ENCODE measurements at regions not wholly inside any gene's neighbourhood (a gene's known extent, or its start where the extent isn't known, plus 50 kb on each side); places are given as distances from the start of the nearest gene placed in this dataset.

- Mint-ChIP-seq H3K4me3 (no peak overlapping the region), H3K27ac (no peak overlapping the region), H3K4me1 (ENCODE audit: low read depth) (no peaks in the 10 kb centered on the region), H3K27me3 (ENCODE audit: insufficient read depth) (no peaks in the 10 kb centered on the region), H3K36me3 (ENCODE audit: low read depth) (no peaks in the 10 kb centered on the region), H3K9me3 (peaks cover 41% of the 10 kb centered on the region)
- DNase-seq: no peak
- no peak for TF ChIP-seq CTCF (IDR thresholded peaks at IDR 0.05)
Observed at GRCh38 chr20:40314278-40314677, 374.8 kb downstream of the MAFB start.

- H3K27me3 Mint-ChIP-seq (ENCODE audit: insufficient read depth): no peaks in the 10 kb centered on the region
- no peak for TF ChIP-seq CTCF (IDR thresholded peaks at IDR 0.05)
- no peak overlapping the region for H3K4me3 Mint-ChIP-seq
Observed at GRCh38 chr20:40313730-40314129, 375.3 kb downstream of the MAFB start.

GRCh38 chr20:40309731-40310130, 379.3 kb downstream of the MAFB start:
- no peak overlapping the region for H3K4me3 Mint-ChIP-seq
- H3K36me3 Mint-ChIP-seq (ENCODE audit: low read depth): no peaks in the 10 kb centered on the region
- no peak overlapping the region for H3K27ac Mint-ChIP-seq

More at GRCh38 chr20:40313730-40314129, 375.3 kb downstream of the MAFB start:
- Mint-ChIP-seq H3K9me3 (peaks cover 37% of the 10 kb centered on the region), H3K36me3 (ENCODE audit: low read depth) (no peaks in the 10 kb centered on the region), H3K27ac (no peak overlapping the region), H3K4me1 (ENCODE audit: low read depth) (no peaks in the 10 kb centered on the region)
- no peak for DNase-seq

GRCh38 chr20:40307997-40308396, 381.0 kb downstream of the MAFB start:
- no peaks in the 10 kb centered on the region for H3K36me3 Mint-ChIP-seq (ENCODE audit: low read depth)
- TF ChIP-seq CTCF (IDR thresholded peaks at IDR 0.05): no peak
- peaks cover 48% of the 10 kb centered on the region for H3K9me3 Mint-ChIP-seq
- H3K4me1 Mint-ChIP-seq (ENCODE audit: low read depth): no peaks in the 10 kb centered on the region
- no peaks in the 10 kb centered on the region; the same call in 1 of the 2 replicates for H3K27me3 Mint-ChIP-seq (ENCODE audit: insufficient read depth)
- DNase-seq: no peak
- no peak overlapping the region for H3K4me3 Mint-ChIP-seq
- no peak overlapping the region for H3K27ac Mint-ChIP-seq

More at GRCh38 chr20:40309731-40310130, 379.3 kb downstream of the MAFB start:
- Mint-ChIP-seq H3K4me1 (ENCODE audit: low read depth) (no peaks in the 10 kb centered on the region), H3K9me3 (peaks cover 40% of the 10 kb centered on the region), H3K27me3 (ENCODE audit: insufficient read depth) (no peaks in the 10 kb centered on the region)
- no peak for DNase-seq
- no peak for TF ChIP-seq CTCF (IDR thresholded peaks at IDR 0.05)

- Mint-ChIP-seq H3K36me3 (ENCODE audit: low read depth) (no peaks in the 10 kb centered on the region), H3K27me3 (ENCODE audit: insufficient read depth) (no peaks in the 10 kb centered on the region; the same call in 1 of the 2 replicates), H3K4me1 (ENCODE audit: low read depth) (no peaks in the 10 kb centered on the region), H3K4me3 (no peak overlapping the region), H3K27ac (no peak overlapping the region), H3K9me3 (peaks cover 45% of the 10 kb centered on the region)
- no peak for DNase-seq
- TF ChIP-seq CTCF (IDR thresholded peaks at IDR 0.05): no peak
Observed at GRCh38 chr20:40307268-40307667, 381.8 kb downstream of the MAFB start.

- no peaks in the 10 kb centered on the region; the same call in 1 of the 2 replicates for H3K27me3 Mint-ChIP-seq (ENCODE audit: insufficient read depth)
- H3K9me3 Mint-ChIP-seq: peaks cover 47% of the 10 kb centered on the region
- no peak overlapping the region for H3K27ac Mint-ChIP-seq
- TF ChIP-seq CTCF (IDR thresholded peaks at IDR 0.05): no peak
- no peaks in the 10 kb centered on the region for H3K4me1 Mint-ChIP-seq (ENCODE audit: low read depth)
- no peak overlapping the region for H3K4me3 Mint-ChIP-seq
- DNase-seq: no peak
- no peaks in the 10 kb centered on the region for H3K36me3 Mint-ChIP-seq (ENCODE audit: low read depth)
Observed at GRCh38 chr20:40305303-40305702, 383.7 kb downstream of the MAFB start.
